GM21786 (cell line): ENCODE measurements at regions not wholly inside any gene's neighbourhood (a gene's known extent, or its start where the extent isn't known, plus 50 kb on each side); places are given as distances from the start of the nearest gene placed in this dataset.

ENCODE experiments used
- ATAC-seq: cut with Tn5 transposase; IDR thresholded peaks from one replicate; pipeline ENCODE4 v1.9.1; 2021; ENCODE audit not compliant: unreplicated experiment

DNA sequence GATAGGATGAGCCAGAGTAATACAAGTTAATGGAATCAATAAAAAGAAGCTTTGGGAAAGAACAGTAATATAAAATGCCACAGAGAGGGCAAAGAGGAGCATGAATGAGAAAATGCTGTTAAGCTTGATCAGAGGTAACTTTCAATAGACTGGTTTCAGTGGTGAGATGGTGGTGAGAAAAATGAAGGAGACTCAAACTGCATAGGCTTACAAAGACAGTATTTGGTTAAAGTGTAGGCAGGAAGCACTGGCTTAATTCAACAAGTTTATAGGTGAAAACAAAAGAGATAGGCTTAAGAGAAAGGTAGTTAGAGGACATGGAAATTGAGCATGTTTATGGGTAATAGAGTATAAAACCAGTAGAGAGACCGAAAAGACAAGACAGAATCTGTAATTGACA is 298.6 kb upstream of the ADAMTS5 start:
- ATAC-seq = no peak

DNA sequence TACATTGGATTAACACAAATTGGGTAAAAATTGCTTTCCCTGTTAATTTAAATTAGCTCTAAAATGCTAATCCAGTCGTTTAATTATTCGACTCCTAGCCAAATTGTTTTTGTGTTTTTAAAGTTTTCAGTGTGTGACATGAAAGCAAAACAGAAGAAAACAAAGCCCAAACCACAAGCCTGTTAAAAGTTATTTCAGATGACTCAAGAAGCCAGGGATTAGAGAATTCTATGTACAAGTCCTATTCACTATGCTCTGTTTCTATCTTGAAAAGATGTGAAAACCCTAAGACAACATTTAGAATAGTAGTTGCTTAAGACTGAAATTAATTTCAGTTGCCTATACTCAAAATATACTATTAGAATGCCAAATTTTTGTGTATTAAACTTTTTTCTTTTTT is 294.8 kb upstream of the ADAMTS5 start:
- no peak for ATAC-seq

DNA sequence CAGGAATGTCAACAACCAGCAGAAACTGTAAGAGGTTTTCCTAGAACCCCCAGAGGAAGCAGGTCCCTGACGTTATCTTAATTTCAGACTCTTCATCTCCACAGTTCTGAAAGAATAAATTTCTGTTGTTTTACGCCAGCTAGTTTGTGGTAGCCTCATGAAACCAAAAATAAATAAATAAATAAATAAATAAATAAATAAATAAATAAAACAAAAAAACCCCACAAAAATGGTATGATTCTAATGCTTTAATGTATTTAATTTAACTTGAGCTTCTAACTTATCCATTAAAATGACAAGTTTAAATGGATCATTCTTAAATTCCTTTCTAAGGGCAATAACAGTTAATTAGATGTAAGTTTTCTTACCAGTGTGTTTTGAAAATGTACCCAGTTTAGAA is 293.8 kb upstream of the ADAMTS5 start:
- ATAC-seq = no peak

DNA sequence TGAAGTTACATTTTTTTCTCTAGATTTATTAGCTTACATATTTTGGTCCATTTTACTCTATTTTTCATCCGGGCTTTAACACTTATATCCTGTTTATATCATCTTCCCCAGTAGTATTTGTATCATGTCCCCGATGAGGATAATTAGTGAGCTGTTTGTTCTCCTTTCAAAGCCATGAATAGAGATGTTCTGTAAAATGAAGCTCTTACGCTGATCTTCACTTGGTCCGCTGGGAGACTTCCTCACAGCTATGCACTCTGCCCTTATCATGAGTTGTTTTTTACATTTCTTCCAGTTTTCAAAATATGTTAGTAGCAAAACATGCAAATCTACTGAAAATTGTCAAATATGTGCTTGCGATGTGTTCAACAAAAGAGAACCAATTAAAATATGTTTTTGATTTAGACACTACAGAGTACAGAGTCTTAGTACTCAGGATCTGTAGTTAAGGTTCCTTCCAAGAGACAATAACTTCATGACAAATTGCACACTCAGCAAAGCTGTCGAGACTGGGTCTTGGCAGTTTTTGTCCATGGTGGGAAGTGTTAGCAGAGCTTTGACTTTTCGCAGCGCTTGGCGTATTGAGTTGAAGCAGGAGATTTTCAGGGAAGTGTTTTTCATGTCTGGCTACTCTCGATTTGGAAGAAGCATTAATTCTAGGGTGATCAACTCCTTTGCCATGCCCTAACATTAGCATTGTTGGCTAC is 292.0 kb upstream of the ADAMTS5 start:
- no peak for ATAC-seq

DNA sequence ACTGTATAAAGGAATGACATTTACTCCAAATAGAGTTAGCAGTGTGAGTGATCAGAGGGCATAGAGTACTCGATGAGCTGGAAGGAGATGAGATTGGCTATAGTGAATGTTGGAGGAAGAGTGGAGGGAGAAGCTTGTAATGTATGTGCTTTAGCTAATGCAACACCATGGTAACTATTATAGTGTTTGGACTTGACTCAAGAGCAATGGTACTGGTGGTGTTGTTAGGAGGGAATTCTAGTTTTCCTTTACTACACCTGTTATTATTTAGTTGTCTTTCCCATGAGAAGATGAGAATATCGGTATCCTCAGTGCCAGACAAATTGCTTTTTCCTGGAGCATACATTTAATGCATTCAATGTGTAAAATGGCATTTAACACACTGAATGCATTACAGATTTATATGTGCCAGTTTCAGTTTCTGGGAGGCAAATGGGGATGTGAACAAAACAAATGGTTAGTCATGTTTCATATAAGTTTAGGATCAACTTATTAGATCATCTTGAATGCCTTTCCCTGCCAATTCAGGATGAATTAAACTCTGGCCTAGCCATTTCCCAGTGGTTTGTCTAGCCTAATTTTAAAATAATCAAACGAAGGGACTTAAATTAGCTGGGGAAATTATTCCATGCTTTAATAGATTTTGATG is 291.1 kb upstream of the ADAMTS5 start:
- no peak for ATAC-seq

DNA sequence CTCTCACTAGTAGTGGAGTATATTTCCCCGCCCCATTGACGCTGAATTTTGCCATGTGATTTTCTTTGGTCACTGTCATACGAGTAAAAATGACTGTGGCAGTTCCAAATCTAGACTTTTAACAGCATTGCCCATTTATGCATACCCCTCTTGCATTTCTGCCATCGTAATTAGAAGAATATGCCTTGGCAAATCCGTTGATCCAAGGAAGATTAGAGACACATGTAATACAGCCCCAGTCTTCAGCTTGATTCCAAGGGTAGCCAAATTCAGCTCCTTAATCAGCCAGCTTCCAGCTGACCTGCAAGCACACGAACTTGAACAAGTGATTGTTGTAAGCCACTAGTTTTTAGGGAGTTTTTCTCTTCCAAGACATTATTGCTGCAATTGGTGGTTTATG is 290.3 kb upstream of the ADAMTS5 start:
- ATAC-seq = no peak

DNA sequence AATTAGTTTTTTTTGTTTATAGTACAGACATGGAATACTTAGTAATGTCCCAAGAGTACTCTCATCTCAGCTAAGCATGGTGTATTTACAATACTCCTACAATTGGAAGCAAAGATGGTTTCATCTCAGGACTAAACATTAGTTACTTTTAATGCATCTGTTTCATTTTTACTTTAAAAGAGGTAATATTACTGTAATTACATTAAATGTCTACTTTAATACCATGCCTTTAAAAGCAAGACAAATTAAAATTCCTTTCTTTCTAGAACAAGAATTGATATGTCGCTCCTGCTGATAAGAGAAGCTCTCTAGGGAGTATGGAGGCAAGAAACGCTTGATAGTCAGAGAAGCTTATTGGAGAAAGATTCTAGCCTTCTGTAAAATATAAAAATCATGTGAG is 284.9 kb upstream of the ADAMTS5 start:
- ATAC-seq = no peak

DNA sequence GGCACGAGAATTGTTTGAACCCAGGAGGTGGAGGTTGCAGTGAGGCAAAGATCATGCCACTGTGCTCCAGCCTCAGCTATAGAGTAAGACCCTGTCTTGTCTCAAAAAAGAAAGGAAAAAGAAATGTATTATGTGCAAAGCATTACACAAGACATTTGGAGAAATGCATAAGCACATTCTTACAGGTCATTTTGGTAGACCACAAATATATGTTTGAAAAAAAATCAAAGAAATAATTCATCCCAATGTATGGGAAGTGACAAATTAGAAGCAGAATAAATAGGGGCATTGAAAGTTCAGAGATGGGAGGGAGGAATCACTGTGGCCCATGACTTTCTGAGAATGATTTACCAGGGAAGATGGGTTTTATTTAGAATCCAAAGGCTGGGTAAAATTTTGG is 283.5 kb upstream of the ADAMTS5 start:
- no peak for ATAC-seq

DNA sequence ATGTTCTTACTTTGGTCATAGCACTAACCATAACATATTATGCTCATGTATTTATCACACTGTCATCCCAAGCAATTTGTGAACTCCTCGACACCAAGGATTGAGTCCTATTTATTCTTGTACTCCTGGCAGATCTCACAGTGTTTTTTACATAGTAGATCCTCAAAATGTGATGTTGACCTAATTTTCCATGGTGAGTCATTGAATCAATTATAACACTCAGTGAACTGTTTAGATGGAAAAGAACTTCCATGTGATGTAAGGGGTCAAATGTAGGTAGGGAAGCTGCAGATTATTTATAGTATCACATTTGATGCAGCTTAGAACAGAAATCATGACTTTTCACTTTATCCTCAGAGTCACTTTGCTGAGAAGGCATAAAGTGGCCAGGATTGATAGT is 281.9 kb upstream of the ADAMTS5 start:
- ATAC-seq = no peak

DNA sequence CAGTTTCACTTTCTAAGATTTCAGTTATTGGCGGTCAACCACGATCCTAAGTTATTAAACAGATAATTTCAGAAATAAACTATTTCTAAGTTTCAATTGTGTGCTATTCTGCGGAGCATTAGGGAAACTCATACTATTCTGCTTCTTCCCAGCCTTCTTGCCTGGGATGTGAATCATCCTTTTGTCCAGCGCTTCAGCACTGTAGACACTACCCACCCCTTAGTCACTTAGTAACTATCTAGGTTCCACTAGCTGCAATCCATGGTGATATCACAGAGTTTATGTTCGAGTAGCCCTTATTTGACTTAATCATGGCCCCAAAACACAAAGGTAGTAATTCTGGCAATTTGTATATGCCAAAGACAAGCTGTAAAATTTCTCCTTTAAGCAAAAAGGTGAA is 279.9 kb upstream of the ADAMTS5 start:
- no peak for ATAC-seq

DNA sequence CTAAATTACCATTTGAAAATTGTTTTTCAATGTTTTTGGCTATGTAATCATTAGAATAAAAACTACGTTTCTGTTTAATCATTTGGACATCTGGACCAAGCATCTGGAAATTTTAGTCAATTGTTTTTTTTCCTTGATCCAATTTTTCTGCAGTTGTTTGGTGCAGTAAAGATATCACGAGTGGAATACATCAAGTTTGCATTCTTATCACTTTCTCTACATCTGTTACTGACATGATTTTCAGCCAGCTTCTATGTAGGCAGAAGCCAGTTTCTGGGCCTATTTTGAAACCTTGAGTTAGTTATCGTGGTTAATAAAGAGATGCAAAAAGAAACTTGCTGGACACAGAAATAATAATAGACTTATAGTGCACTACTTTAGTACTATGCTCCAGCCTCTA is 277.9 kb upstream of the ADAMTS5 start:
- no peak for ATAC-seq

DNA sequence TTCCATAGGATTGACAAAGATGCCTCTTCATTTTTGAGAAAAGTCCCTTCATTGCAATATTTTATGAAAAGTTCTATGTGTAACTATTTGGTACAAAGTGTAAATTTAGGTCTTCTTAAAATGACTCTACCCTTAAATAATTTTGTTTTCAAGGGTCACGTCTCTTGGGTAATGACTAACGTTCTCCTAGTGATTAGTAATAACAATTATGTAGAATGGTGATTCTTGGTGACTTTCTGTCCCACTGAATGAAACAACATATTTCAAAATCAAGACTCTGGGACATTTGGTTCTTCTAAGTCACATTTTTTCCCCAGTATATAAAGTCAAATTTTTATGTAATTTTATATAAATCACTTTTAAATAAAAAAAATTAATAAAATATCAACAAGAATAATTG is 277.5 kb upstream of the ADAMTS5 start:
- ATAC-seq = no peak

DNA sequence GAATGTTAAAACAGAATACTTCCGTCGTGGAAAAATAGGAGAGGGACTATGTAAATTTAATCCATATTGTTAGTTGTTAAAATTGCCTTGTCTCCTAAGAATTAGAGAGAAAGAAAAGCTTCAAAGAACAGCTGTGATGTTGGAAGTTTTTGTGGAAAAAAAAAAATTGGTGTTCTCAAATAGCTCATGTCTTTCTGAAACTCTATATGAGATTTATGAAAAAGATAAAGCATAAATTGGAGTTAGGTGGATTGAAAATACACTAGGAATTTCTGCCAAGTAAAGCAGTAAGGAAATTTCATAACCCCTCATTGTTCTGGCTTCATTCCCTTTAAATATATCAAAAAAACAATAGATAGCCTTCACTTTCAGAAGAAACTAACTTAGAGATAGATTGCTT is 274.0 kb upstream of the ADAMTS5 start:
- ATAC-seq = no peak

DNA sequence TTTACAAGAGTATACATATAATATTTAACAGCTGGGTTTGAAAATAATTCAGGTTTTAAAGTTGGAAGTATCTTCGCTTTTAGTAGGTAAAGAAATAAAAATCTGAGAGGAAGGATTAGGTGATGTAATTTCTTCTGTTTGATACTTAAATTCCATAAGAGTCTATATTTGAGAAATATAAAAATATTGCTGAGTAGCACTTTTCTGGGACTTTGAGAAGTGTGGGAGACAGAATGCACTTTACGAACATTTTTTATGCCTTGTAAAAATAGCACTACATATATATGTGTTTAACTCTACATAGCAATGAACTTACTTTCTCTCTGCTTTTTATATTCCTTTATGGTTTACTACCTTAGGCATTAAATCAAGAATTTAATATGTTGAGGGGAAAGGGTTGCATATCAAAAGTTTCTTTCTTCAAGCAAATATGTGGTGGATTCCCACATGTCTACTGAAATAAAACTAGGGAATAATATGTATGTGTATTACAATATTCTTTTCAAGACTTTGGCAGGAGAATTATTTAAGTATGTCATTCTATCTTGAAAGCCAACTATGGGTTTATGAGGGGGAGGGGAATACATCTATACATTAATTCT is 266.7 kb upstream of the ADAMTS5 start:
- no peak for ATAC-seq

DNA sequence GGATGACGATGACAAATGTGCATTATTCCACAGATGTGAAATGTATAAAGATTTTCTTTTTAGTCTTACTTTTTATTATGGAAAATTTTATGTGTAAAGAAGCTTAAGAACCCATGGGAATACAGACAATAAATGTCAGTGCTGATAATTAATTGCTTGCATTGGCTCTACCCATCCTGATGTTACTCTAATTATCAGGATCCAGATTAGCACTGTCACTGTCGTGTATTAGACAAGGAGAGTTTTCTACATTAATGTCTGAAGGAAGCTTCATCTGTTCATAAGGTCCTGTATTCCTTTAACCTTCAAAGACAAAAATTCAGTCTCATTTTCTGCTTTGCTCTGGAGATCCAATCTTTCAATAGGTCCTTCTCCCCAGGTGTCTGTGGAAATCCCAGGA is 259.1 kb upstream of the ADAMTS5 start:
- no peak for ATAC-seq

DNA sequence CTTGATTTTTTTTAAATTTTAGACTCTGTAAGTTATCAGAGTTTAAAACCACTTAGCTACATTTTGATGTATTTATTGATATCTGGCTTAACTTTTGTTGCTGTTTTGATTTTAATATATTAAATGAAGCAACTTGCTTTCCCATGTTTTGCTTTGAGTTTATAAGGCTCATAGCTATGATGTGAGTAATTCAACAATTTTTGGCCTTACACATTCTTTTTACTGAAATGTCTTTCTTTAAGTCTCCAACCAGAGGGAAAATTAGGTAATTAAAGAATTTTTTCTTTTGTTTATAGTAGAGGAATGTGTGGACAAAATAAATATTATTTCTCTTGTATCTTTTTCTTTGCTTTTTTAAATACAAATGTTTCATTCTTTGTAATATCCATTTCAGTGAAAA is 258.3 kb upstream of the ADAMTS5 start:
- ATAC-seq = no peak

DNA sequence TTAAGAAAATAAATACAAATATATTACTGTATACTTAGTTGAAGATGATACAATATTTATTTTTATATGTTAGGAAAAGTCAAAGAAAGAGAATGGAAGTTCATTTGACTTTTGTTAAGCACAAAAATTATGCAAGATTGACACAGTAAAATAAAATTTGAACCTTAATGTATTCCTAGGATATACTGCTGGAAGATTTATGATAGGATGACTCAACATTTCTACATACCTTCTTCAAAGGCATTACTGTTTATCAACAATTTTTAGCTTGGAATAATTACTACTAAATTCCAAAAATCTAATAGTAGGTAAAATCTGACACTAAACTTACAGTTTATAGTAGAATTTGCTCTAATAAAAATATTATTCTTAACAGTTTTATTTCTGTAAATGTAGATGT is 257.3 kb upstream of the ADAMTS5 start:
- ATAC-seq = no peak

DNA sequence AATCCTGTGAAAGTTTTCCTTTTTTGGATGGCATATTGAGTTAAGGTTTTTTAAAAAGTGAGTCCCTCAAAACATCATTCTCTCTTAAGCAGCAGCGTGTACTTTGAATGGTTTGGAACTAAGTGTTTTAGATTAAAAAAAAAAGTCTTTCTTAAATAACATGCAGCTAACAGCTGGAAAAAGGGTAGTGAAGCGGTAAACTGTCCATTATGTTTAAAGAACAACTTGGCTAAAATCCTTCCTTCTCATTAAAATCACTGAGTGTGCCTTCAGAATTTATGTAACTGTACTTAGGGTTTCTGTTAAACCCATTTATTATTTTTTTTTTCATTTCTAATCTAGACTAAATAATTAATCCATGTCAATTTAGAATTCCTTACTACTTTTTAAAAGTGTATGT is 254.2 kb upstream of the ADAMTS5 start:
- no peak for ATAC-seq

DNA sequence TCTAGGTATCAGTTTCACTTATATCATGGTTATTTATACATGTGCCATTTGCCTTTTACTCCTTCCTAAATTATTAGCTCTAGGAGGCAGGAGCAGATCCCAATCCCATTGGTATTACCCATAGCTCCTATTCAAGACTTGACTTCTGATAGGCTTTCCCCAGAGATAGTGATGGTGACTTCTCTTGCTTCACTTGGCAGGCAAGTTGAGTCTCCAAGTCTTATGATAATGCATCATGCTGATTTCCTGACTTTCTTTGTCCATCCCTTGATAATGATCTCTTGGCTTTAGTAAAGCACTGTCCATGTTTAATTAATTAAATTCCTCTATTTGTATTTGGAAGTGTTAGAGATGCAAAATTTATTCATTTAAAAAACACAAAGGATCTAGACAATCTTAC is 253.5 kb upstream of the ADAMTS5 start:
- no peak for ATAC-seq

DNA sequence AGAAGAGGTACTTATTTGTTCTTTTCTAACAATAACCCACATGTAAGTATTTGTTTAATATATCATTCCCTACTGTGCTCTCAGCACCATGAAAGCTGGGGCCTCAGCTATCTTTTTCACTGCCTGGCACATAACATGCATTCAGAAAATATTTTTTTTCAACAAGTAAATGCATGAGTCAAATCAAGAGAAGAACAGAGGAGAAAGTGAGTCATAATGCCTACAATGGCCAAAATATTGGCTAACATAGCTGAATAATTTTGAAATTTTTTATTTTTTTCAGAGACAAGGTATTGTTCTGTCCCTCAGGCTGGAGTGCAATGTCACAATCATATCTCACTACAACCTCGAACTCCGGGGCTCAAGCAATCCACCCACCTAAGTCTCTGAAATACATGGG is 252.2 kb upstream of the ADAMTS5 start:
- ATAC-seq = no peak

DNA sequence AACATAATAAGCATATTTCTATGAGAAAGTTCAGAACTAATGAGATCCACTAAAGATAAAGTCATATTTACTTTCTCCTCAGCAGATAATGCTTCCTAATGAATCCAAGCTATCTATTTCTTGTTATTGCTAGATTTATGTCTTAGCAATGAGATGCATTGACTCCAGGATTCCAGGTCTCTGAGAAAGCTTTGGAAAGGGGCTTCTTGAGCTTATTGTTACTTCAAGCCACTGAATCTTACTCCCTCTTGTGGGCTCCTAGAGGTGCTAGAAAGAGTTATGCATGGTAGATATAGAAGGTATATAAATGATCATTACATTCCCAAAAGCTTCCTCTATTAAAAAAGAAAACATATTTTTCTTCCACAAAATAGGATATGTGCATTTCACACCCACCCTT is 246.4 kb upstream of the ADAMTS5 start:
- no peak for ATAC-seq

DNA sequence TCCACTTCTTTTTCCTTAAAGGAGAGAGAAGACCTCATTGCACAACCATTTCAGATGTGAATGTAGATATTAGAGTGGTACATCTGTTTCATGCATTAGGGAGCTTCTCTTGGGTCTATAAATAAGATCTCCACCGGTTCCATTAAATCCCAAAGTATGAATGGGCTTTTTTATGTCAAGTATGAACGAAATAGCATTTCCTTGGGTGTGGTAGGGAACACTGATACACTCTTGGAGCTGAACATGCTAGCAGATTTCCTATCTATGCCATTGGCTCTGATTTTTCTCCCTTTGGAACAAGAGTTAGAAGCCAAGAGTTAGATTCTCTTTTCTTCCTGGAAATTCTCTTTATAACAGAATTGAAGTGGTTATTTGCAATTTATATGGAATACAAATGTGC is 245.6 kb upstream of the ADAMTS5 start:
- ATAC-seq = no peak

DNA sequence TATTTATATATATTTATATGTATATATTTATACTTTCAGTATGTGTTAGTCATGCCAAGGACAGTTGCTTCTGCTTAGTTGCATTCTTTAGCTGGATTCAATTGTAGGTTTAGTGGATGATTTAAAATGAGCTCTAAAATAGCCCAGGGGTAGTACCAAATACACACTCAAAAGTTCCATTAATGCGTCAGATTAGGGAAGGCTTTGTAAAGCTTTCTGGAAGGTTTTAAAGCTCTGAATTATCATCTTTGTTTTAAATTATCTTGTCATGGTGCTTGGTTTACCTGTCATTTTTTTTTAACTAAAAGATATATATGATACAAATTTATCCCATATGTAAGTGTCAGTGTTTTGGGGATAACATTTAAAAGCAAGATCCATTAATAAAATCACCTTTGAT is 242.7 kb upstream of the ADAMTS5 start:
- ATAC-seq = no peak
